ENCODE measurements at regions not wholly inside any gene's neighbourhood (a gene's known extent, or its start where the extent isn't known, plus 50 kb on each side); places are given as distances from the start of the nearest gene placed in this dataset.

GRCh38 chr5:61744690-61745619 lies 412.9 kb downstream of the ZSWIM6 start:
- no peak for DNase-seq

DNA sequence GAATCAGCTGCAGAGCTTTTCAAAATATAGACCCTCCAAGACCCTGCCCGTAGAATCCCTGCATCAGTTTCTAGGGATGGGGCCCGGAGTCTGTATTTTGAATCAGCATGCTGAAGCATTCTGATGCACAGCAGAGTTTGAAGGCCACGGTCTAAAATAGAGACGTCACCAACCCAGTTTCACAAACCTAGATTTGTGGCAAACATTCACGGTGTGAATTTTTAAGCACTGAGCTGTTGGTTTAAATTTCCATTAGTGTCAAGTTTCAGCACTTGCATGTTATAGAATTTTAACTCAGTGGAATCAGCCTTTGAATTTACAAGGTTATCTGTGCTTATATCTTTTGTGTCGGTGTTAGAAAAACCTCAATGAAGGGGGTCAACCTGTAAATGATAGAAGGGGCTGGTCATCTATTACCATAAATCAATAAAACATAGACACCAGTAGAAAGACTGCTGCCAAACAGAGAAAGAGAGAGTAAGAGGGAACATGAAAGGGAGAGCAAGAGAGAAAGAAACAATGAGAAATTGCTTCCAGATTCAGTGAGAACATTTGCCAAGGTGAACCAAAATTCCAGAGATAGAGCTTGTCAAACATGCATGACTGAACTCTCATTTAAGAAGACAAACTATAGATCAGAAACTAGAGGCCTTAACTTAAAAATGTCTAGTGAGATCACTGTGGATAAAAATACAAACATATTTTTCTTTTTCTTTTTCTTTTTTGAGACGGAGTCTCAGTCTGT lies 414.9 kb downstream of the ZSWIM6 start:
- DNase-seq, result no peak

- DNase-seq, result no peak
Observed at GRCh38 chr5:61748121-61748520, 416.1 kb downstream of the ZSWIM6 start.

DNA sequence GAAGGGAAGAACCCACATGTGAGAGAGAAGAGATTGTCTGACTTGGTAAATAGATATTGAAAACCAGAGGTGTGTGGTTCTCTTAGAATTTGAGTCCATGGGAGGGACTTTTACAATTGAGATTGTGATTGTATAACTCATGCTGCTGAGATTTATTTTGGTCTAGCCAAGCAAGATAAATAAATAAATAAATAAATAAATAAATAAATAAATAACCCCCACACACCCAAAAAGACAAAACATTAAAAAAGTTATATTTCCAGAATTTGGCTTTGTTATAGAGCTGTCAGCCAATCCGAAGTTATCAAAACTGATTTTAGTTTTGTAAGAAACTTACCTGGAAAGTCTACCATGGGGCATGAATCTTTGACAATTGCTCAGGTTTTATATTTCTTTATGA lies 416.6 kb downstream of the ZSWIM6 start:
- DNase-seq, result no peak

DNA sequence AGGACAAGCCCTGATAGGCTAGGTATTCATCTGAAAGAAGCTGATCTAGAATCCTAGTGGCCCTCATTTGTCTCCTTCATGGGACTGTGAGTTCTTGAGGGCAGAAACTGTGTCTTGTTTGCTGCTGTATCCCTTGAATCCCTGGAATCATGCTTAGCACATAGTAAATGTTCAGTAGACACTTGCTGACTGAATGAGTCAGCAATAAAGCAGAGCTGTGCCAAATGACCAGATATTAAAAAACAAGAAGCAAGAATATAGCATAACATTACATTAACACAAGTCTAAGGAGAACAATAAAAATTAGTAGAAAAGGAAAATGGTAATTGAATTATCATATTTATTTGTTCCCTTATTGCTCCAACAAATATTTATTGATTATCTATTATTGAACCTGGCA lies 420.5 kb downstream of the ZSWIM6 start:
- no peak for DNase-seq

GRCh38 chr5:61754792-61755191 lies 422.7 kb downstream of the ZSWIM6 start:
- DNase-seq, result no peak

DNA sequence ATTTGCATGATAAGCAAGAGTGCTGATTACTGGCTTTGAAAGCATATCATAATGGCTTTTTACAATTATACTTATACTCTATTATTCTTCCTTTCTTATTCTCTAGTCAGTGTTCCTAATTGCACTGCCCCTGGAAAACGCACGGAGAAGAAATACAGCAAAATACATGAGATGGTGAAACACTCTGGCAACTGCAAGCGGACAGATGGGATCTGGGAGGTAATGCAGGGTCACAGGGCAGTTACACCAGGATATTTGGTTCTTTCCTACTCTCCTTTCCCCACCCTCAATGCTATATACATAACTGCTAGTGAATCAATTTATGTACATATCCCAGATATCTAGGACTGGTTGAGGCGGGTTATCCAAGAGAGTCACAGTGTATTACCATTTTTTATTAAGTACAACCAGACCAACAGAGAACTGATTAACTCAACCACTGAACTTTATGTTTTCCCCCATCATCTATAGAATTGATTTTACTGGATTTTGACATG lies 423.7 kb downstream of the ZSWIM6 start:
- DNase-seq, result no peak

- no peak for DNase-seq
Observed at GRCh38 chr5:61758711-61759110, 426.7 kb downstream of the ZSWIM6 start.

GRCh38 chr5:61765471-61765870 lies 433.4 kb downstream of the ZSWIM6 start:
- no peak for DNase-seq

- no peak for DNase-seq
Observed at GRCh38 chr5:61766141-61766540, 434.1 kb downstream of the ZSWIM6 start.

DNA sequence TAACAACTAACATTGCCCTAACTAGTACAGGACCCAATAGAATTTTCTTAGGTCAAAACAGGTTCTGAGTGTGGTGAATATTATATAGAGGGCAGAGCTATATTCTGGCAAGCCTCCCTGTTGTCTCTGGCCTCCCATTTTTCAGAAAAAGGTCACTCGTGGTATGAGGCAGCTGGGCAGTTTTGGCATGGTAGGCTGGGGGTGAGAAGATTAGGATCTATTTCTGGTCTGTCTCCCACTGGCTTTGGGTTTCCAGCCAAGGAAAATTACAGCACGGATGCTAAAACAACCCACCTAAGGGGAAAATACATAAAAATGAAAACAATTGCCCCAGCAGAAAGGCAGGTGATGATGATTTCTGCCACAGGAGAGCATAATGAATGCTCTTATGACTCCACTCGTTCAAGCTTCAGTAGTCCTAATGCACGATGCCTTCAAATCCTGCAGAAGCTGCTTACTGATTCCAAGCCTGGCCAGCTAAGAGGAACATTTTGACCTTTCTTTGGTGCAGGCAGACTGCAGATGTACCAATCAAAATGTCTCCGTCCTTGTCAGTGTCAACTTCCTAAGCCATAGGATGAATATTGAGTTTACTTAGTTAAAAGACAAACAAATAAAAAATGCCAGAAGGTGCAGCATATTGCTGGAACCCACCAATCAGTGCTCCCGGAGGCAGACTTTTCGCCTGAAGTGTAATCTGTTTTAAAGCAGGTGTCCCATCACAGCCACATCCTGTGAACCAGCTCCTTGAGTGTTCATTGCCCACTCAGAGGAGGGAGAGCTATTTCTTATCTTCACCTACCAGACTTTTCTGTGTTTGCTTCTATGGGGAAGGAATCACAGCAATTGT lies 435.4 kb downstream of the ZSWIM6 start:
- DNase-seq, result no peak

GRCh38 chr5:61768692-61769281 lies 436.7 kb downstream of the ZSWIM6 start:
- DNase-seq, result no peak

- DNase-seq, result no peak
Observed at GRCh38 chr5:61771062-61771461, 439.0 kb downstream of the ZSWIM6 start.

DNA sequence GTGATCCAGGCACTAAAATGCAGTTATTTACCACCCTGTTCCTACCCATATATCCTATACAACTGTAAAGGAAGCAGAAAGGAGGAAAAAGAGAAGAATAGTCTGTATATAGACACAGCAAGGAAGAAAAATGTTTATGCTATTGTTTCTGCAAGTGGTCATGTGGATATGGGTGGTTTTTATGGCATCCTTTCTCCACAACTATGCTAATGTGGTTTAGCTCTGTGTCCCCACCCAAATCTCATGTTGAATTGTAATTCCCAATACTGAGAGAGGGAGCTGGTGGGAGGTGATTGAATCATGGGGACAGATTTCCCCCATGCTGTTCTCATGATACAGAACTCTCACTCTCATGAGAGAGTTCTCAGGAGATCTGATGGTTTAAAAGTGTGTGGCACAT lies 439.8 kb downstream of the ZSWIM6 start:
- no peak for DNase-seq

- no peak for DNase-seq
Observed at GRCh38 chr5:61775901-61776300, 443.8 kb downstream of the ZSWIM6 start.

DNA sequence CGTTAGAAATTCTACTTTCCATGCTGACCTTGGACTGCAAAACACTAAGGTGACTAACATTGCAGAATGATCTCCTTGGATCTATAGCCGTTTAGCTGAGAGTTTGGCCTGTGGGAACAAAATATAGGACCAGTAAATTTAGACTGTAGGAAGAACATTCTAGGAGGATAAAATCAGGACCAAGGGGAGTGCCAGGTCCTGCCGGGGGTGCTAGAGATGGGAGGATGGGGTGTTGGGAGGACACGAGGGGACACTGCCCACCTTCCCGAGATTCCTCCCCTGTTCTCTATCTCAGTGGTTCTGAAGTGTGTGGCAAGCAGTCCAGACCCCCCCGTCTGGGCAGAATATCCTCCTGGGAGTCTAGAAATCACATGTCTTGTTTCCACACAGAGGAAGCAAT lies 445.2 kb downstream of the ZSWIM6 start:
- DNase-seq, result no peak

DNA sequence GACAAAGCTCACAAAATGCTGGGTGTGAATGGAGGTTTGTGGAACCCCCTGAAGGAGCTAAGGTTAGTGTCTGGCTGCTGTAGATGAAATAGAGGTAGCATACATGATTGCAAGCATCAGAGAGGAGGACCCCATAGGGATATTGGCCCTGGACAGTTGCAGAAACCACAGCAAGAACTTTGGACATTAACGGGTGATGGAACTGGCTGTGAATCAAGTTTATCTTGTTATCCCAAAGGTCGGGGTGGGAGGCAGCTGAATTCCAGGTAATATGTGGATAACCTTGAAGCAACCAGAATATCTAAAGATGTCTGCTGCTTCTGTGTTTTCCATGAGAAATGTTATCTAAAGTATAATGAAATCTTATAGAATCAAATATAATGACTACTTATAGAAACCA lies 447.7 kb downstream of the ZSWIM6 start:
- no peak for DNase-seq

GRCh38 chr5:61783481-61783880 lies 451.4 kb downstream of the ZSWIM6 start:
- no peak for DNase-seq

GRCh38 chr5:61784341-61784740 lies 452.3 kb downstream of the ZSWIM6 start:
- DNase-seq, result no peak

- no peak for DNase-seq
Observed at GRCh38 chr5:61788548-61788947, 456.5 kb downstream of the ZSWIM6 start.

- DNase-seq, result no peak
Observed at GRCh38 chr5:61790007-61790406, 457.9 kb downstream of the ZSWIM6 start.

DNA sequence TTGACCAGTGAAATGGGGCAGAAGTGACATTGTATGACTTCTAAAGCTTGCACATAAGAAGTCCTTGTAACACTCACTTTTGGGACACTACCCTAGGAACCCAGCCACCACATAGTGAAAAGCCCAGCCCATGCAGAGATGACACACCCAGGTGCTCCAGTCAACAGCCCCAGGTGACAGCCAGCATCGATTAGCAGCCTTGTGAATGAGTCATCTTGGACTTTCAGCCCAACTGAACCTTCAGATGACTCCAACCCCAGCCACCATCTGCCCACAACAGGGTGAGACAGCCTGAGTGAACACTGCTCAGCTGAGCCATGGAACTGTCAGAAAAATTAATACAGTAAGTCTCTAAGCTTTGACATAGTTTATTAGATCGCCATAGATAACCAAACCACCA lies 458.6 kb downstream of the ZSWIM6 start:
- no peak for DNase-seq

GRCh38 chr5:61796773-61797172 lies 464.7 kb downstream of the ZSWIM6 start:
- no peak for DNase-seq
